ENCODE measurements at regions not wholly inside any gene's neighbourhood (a gene's known extent, or its start where the extent isn't known, plus 50 kb on each side); places are given as distances from the start of the nearest gene placed in this dataset.
"Not testable (repeated sequence)": the region's sequence is repeated elsewhere in the genome, so short reads cannot be mapped to it uniquely, and the experiment has no call there.

GRCh38 chr6:50990750-50991446 is 172.2 kb downstream of the TFAP2B start:
- intact Hi-C loops (cut with micrococcal nuclease), result no loop called here
- no peak for ATAC-seq
- DNase-seq, result no peak

GRCh38 chr6:50992232-50992631 is 173.6 kb downstream of the TFAP2B start:
- no peak for DNase-seq
- intact Hi-C loops (cut with micrococcal nuclease), result no loop called here
- ATAC-seq, result no peak

GRCh38 chr6:50992704-50993625 is 174.3 kb downstream of the TFAP2B start:
- intact Hi-C loops (cut with micrococcal nuclease), result no loop called here
- ATAC-seq (no peak), DNase-seq (no peak)

- DNase-seq (no peak), ATAC-seq (no peak)
- intact Hi-C loops (cut with micrococcal nuclease), result no loop called here
Measured at GRCh38 chr6:50993941-50994720, 175.5 kb downstream of the TFAP2B start.

GRCh38 chr6:50995036-50995435 is 176.4 kb downstream of the TFAP2B start:
- no peak for ATAC-seq
- DNase-seq, result no peak
- intact Hi-C loops (cut with micrococcal nuclease), result no loop called here

GRCh38 chr6:50998905-50999304 is 180.2 kb downstream of the TFAP2B start:
- no peak for DNase-seq
- ATAC-seq, result no peak
- intact Hi-C loops (cut with micrococcal nuclease), result no loop called here

- DNase-seq, result no peak
- intact Hi-C loops (cut with micrococcal nuclease), result no loop called here
- no peak for ATAC-seq
Measured at GRCh38 chr6:51001399-51001798, 182.7 kb downstream of the TFAP2B start.

GRCh38 chr6:51004380-51004779 is 185.7 kb downstream of the TFAP2B start:
- DNase-seq, result no peak
- no peak for ATAC-seq

GRCh38 chr6:51005779-51006178 is 187.1 kb downstream of the TFAP2B start:
- ATAC-seq (no peak), DNase-seq (no peak)
- intact Hi-C loops (cut with micrococcal nuclease), result no loop called here

More at GRCh38 chr6:51004380-51004779, 185.7 kb downstream of the TFAP2B start:
- intact Hi-C loops (cut with micrococcal nuclease), result no loop called here

- intact Hi-C loops (cut with micrococcal nuclease), result no loop called here
- DNase-seq (no peak), ATAC-seq (no peak)
Measured at GRCh38 chr6:51007237-51007636, 188.6 kb downstream of the TFAP2B start.

GRCh38 chr6:51008693-51009092 is 190.0 kb downstream of the TFAP2B start:
- DNase-seq; ATAC-seq; intact Hi-C loops (cut with micrococcal nuclease): not testable (repeated sequence)

- intact Hi-C loops (cut with micrococcal nuclease), result no loop called here
- DNase-seq (no peak), ATAC-seq (no peak)
Measured at GRCh38 chr6:51013376-51013775, 194.7 kb downstream of the TFAP2B start.

- ATAC-seq (no peak), DNase-seq (no peak)
- intact Hi-C loops (cut with micrococcal nuclease), result no loop called here
Measured at GRCh38 chr6:51015394-51015793, 196.7 kb downstream of the TFAP2B start.

GRCh38 chr6:51016489-51016888 is 197.8 kb downstream of the TFAP2B start:
- intact Hi-C loops (cut with micrococcal nuclease), result no loop called here
- ATAC-seq, result no peak

GRCh38 chr6:51019806-51020205 is 201.1 kb downstream of the TFAP2B start:
- intact Hi-C loops (cut with micrococcal nuclease), result no loop called here
- ATAC-seq (no peak), DNase-seq (no peak)

More at GRCh38 chr6:51016489-51016888, 197.8 kb downstream of the TFAP2B start:
- DNase-seq, result no peak

GRCh38 chr6:51021171-51021570 is 202.5 kb downstream of the TFAP2B start:
- DNase-seq, result no peak

GRCh38 chr6:51024126-51024525 is 205.5 kb downstream of the TFAP2B start:
- no peak for DNase-seq
- ATAC-seq, result no peak
- intact Hi-C loops (cut with micrococcal nuclease), result no loop called here

More at GRCh38 chr6:51021171-51021570, 202.5 kb downstream of the TFAP2B start:
- intact Hi-C loops (cut with micrococcal nuclease), result no loop called here
- ATAC-seq, result no peak

- no peak for ATAC-seq
- DNase-seq, result no peak
- intact Hi-C loops (cut with micrococcal nuclease), result no loop called here
Measured at GRCh38 chr6:51025082-51025777, 206.6 kb downstream of the TFAP2B start.

Data from left ventricle myocardium superior (tissue), 1 donor.